ENCODE measurements at regions not wholly inside any gene's neighbourhood (a gene's known extent, or its start where the extent isn't known, plus 50 kb on each side); places are given as distances from the start of the nearest gene placed in this dataset.

GRCh38 chr6:114404339-114404955 lies 61.6 kb upstream of the HS3ST5 start:
- H2AFZ ChIP-seq (ENCODE audit: control insufficient read depth, low read depth, low read length), result no peak overlapping the region
- ATAC-seq, result no peak
- ChIA-PET CTCF (interaction anchor here (0.7 kb wide), 2 partner anchors 11 to 17 kb away, joined by 3 to 4 read pairs; no protein-coding TSS in a partner anchor), POLR2A (no interaction called here), SMC1A (ENCODE audit: uncharacterized antibody, unreplicated experiment) (interaction anchor here (0.7 to 1.1 kb wide), 3 partner anchors 10 to 995 kb away, joined by 3 read pairs; no protein-coding TSS in a partner anchor), RAD21 (ENCODE audit: unreplicated experiment) (interaction anchor here (1.2 kb wide), 1 partner anchor 20 kb away, joined by 5 read pairs; no protein-coding TSS in a partner anchor)
- in situ Hi-C loops (cut with MboI) (no loop called here), intact Hi-C loops (cut with micrococcal nuclease; ENCODE audit: unreplicated experiment) (no loop called here)
- DNase-seq (ENCODE audit: low read depth, low spot score), result no peak
- H3K79me2 ChIP-seq (ENCODE audit: control insufficient read depth, insufficient read depth, low read length), result no peaks in the 10 kb centered on the region
- H3K27me3 ChIP-seq (replicated peaks in 1 of 2; ENCODE audit: control insufficient read depth in 2 of 2, insufficient read depth in 2 of 2, low read length in 1 of 2), result no peaks in the 10 kb centered on the region
- WGBS (ENCODE audit: insufficient coverage, insufficient replicate concordance, low lambda C conversion rate, missing lambda C conversion rate), result 0% methylated on average over 1 of the region's 1 CpG
- no peak overlapping the region for H3K9ac ChIP-seq (ENCODE audit: control insufficient read depth, insufficient read depth, low read length)
- no peak overlapping the region for H3K4me3 ChIP-seq
- H3K27ac ChIP-seq (ENCODE audit: control insufficient read depth, insufficient read depth), result no peak overlapping the region
- no peaks in the 10 kb centered on the region for H3K36me3 ChIP-seq (ENCODE audit: control insufficient read depth in 2 of 2, insufficient read depth in 2 of 2, low read length in 1 of 2)
- no peak for FAIRE-seq
- H3K4me1 ChIP-seq (ENCODE audit: control insufficient read depth, insufficient read depth, low read length), result no peaks in the 10 kb centered on the region
- BruUV-seq (replicated peaks), result no TSS peak
- TF ChIP-seq, protein P1, sequence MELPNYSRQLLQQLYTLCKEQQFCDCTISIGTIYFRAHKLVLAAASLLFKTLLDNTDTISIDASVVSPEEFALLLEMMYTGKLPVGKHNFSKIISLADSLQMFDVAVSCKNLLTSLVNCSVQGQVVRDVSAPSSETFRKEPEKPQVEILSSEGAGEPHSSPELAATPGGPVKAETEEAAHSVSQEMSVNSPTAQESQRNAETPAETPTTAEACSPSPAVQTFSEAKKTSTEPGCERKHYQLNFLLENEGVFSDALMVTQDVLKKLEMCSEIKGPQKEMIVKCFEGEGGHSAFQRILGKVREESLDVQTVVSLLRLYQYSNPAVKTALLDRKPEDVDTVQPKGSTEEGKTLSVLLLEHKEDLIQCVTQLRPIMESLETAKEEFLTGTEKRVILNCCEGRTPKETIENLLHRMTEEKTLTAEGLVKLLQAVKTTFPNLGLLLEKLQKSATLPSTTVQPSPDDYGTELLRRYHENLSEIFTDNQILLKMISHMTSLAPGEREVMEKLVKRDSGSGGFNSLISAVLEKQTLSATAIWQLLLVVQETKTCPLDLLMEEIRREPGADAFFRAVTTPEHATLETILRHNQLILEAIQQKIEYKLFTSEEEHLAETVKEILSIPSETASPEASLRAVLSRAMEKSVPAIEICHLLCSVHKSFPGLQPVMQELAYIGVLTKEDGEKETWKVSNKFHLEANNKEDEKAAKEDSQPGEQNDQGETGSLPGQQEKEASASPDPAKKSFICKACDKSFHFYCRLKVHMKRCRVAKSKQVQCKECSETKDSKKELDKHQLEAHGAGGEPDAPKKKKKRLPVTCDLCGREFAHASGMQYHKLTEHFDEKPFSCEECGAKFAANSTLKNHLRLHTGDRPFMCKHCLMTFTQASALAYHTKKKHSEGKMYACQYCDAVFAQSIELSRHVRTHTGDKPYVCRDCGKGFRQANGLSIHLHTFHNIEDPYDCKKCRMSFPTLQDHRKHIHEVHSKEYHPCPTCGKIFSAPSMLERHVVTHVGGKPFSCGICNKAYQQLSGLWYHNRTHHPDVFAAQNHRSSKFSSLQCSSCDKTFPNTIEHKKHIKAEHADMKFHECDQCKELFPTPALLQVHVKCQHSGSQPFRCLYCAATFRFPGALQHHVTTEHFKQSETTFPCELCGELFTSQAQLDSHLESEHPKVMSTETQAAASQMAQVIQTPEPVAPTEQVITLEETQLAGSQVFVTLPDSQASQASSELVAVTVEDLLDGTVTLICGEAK (IDR thresholded peaks at IDR 0.05; ENCODE audit: borderline replicate concordance), result no peak
- TF ChIP-seq TAF1 (IDR thresholded peaks at IDR 0.05; ENCODE audit: borderline replicate concordance, low read depth, low read length) (no peak), ASH2L (IDR thresholded peaks at IDR 0.05; ENCODE audit: borderline replicate concordance, low read depth) (no peak), ATF7 (IDR thresholded peaks at IDR 0.05; ENCODE audit: low read depth) (no peak), EP300 (IDR thresholded peaks at IDR 0.05; ENCODE audit: borderline replicate concordance in 1 of 2, control insufficient read depth in 1 of 2, low read depth in 2 of 2, low read length in 2 of 2) (no peak), JUND (IDR thresholded peaks at IDR 0.05; ENCODE audit: low read depth, low read length) (no peak), ATF2 (IDR thresholded peaks at IDR 0.05; ENCODE audit: low read length) (no peak)
- TF ChIP-seq, protein P2, sequence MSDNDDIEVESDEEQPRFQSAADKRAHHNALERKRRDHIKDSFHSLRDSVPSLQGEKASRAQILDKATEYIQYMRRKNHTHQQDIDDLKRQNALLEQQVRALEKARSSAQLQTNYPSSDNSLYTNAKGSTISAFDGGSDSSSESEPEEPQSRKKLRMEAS (IDR thresholded peaks at IDR 0.05; ENCODE audit: low read depth, low read length), result no peak
- no peaks in the 10 kb centered on the region for H3K9me3 ChIP-seq (replicated peaks; ENCODE audit: control insufficient read depth, insufficient read depth, low read length)
- H3K4me2 ChIP-seq (ENCODE audit: control insufficient read depth, insufficient read depth), result no peak overlapping the region
- no peaks in the 10 kb centered on the region for H4K20me1 ChIP-seq (ENCODE audit: control insufficient read depth, insufficient read depth)
